ENCODE measurements at regions not wholly inside any gene's neighbourhood (a gene's known extent, or its start where the extent isn't known, plus 50 kb on each side); places are given as distances from the start of the nearest gene placed in this dataset.

GRCh38 chr15:70260580-70260979 is 162.9 kb upstream of the TLE3 start:
- Histone ChIP-seq H3K27ac (ENCODE audit: low read depth, low read length, poor library complexity, severe bottlenecking) (no peak overlapping the region), H4K20me1 (ENCODE audit: insufficient read depth, low read length) (no peaks in the 10 kb centered on the region), H3K9me3 (ENCODE audit: low read length) (no peaks in the 10 kb centered on the region), H3K79me2 (ENCODE audit: insufficient read depth, low read depth, low read length) (no peaks in the 10 kb centered on the region), H3K4me1 (ENCODE audit: insufficient read depth, low read length, poor library complexity, severe bottlenecking) (peaks cover 67% of the 10 kb centered on the region), H3K4me2 (ENCODE audit: low read length) (no peak overlapping the region), H3K9me2 (ENCODE audit: insufficient read depth, low read length) (no peaks in the 10 kb centered on the region), H2AFZ (ENCODE audit: low read length) (no peak overlapping the region), H3K4me3 (ENCODE audit: low read depth, low read length, poor library complexity, severe bottlenecking) (no peak overlapping the region), H3K36me3 (ENCODE audit: insufficient read depth, low read length) (no peaks in the 10 kb centered on the region)
- BruUV-seq (replicated peaks): no TSS peak
- POLR2A ChIA-PET: no interaction called here
- no peak for DNase-seq (ENCODE audit: low spot score)
- TF ChIP-seq, protein P1, sequence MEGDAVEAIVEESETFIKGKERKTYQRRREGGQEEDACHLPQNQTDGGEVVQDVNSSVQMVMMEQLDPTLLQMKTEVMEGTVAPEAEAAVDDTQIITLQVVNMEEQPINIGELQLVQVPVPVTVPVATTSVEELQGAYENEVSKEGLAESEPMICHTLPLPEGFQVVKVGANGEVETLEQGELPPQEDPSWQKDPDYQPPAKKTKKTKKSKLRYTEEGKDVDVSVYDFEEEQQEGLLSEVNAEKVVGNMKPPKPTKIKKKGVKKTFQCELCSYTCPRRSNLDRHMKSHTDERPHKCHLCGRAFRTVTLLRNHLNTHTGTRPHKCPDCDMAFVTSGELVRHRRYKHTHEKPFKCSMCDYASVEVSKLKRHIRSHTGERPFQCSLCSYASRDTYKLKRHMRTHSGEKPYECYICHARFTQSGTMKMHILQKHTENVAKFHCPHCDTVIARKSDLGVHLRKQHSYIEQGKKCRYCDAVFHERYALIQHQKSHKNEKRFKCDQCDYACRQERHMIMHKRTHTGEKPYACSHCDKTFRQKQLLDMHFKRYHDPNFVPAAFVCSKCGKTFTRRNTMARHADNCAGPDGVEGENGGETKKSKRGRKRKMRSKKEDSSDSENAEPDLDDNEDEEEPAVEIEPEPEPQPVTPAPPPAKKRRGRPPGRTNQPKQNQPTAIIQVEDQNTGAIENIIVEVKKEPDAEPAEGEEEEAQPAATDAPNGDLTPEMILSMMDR (conservative IDR thresholded peaks at IDR 0.05; ENCODE audit: low read length): no peak
- no peak for TF ChIP-seq EZH2phosphoT487 (IDR thresholded peaks at IDR 0.05; ENCODE audit: borderline replicate concordance, low read depth, low read length)
- intact Hi-C loops (cut with micrococcal nuclease; ENCODE audit: unreplicated experiment): loop anchor here (5.0 kb wide), 1 partner anchor 202 kb away; no protein-coding TSS in a partner anchor
- CTCF ChIA-PET (ENCODE audit: unreplicated experiment): no interaction called here

- peak overlapping the region; percentile 54; the same call in 1 of the 2 replicates for H3K4me2 ChIP-seq (ENCODE audit: low read length)
- no peaks in the 10 kb centered on the region for H3K9me3 ChIP-seq (ENCODE audit: low read length)
- no peaks in the 10 kb centered on the region for H3K9me2 ChIP-seq (ENCODE audit: insufficient read depth, low read length)
- H3K4me3 ChIP-seq (ENCODE audit: low read depth, low read length, poor library complexity, severe bottlenecking): no peak overlapping the region
- peaks cover 67% of the 10 kb centered on the region for H3K4me1 ChIP-seq (ENCODE audit: insufficient read depth, low read length, poor library complexity, severe bottlenecking)
- peak overlapping the region; percentile 83; the same call in 1 of the 2 replicates for H2AFZ ChIP-seq (ENCODE audit: low read length)
- peak; percentile 51 for DNase-seq (ENCODE audit: low spot score)
- H3K27ac ChIP-seq (ENCODE audit: low read depth, low read length, poor library complexity, severe bottlenecking): no peak overlapping the region
- BruUV-seq (replicated peaks): no TSS peak
- CTCF ChIA-PET (ENCODE audit: unreplicated experiment): no interaction called here
- no peaks in the 10 kb centered on the region for H3K36me3 ChIP-seq (ENCODE audit: insufficient read depth, low read length)
- H3K79me2 ChIP-seq (ENCODE audit: insufficient read depth, low read depth, low read length): no peaks in the 10 kb centered on the region
- no peak for TF ChIP-seq EZH2phosphoT487 (IDR thresholded peaks at IDR 0.05; ENCODE audit: borderline replicate concordance, low read depth, low read length)
- TF ChIP-seq, protein P1 (conservative IDR thresholded peaks at IDR 0.05; ENCODE audit: low read length): peak; percentile 74
- no peaks in the 10 kb centered on the region for H4K20me1 ChIP-seq (ENCODE audit: insufficient read depth, low read length)
- POLR2A ChIA-PET: interaction anchor here (0.7 kb wide), 1 partner anchor 10 kb away, joined by 4 read pairs; no protein-coding TSS in a partner anchor
- intact Hi-C loops (cut with micrococcal nuclease; ENCODE audit: unreplicated experiment): loop anchor here (5.0 kb wide), 2 partner anchors 57 to 202 kb away; no protein-coding TSS in a partner anchor
These were observed 162.2 kb upstream of the TLE3 start for GRCh38 chr15:70259640-70260508.

- no peaks in the 10 kb centered on the region for H3K9me2 ChIP-seq (ENCODE audit: insufficient read depth, low read length)
- intact Hi-C loops (cut with micrococcal nuclease; ENCODE audit: unreplicated experiment): loop anchor here (5.0 kb wide), 1 partner anchor 58 kb away; no protein-coding TSS in a partner anchor
- H3K27ac ChIP-seq (ENCODE audit: low read depth, low read length, poor library complexity, severe bottlenecking): no peak overlapping the region
- H3K4me2 ChIP-seq (ENCODE audit: low read length): peak overlapping the region; percentile 54
- H4K20me1 ChIP-seq (ENCODE audit: insufficient read depth, low read length): no peaks in the 10 kb centered on the region
- H3K9me3 ChIP-seq (ENCODE audit: low read length): no peaks in the 10 kb centered on the region
- H3K79me2 ChIP-seq (ENCODE audit: insufficient read depth, low read depth, low read length): no peaks in the 10 kb centered on the region
- no TSS peak for BruUV-seq (replicated peaks)
- H3K36me3 ChIP-seq (ENCODE audit: insufficient read depth, low read length): no peaks in the 10 kb centered on the region
- DNase-seq (ENCODE audit: low spot score): peak; percentile 56
- CTCF ChIA-PET (ENCODE audit: unreplicated experiment): no interaction called here
- peaks cover 61% of the 10 kb centered on the region for H3K4me1 ChIP-seq (ENCODE audit: insufficient read depth, low read length, poor library complexity, severe bottlenecking)
- H3K4me3 ChIP-seq (ENCODE audit: low read depth, low read length, poor library complexity, severe bottlenecking): no peak overlapping the region
- peak overlapping the region; percentile 83 for H2AFZ ChIP-seq (ENCODE audit: low read length)
- no peak for TF ChIP-seq EZH2phosphoT487 (IDR thresholded peaks at IDR 0.05; ENCODE audit: borderline replicate concordance, low read depth, low read length)
- TF ChIP-seq, protein P1 (conservative IDR thresholded peaks at IDR 0.05; ENCODE audit: low read length): no peak
- POLR2A ChIA-PET: interaction anchor here (0.7 kb wide), 1 partner anchor 10 kb away, joined by 4 read pairs; no protein-coding TSS in a partner anchor
These were observed 161.3 kb upstream of the TLE3 start for GRCh38 chr15:70259028-70259424.

Data from OCI-LY7 (cell line).